ENCODE measurements at regions not wholly inside any gene's neighbourhood (a gene's known extent, or its start where the extent isn't known, plus 50 kb on each side); places are given as distances from the start of the nearest gene placed in this dataset.
"Not testable (repeated sequence)": the region's sequence is repeated elsewhere in the genome, so short reads cannot be mapped to it uniquely, and the experiment has no call there.

DNA sequence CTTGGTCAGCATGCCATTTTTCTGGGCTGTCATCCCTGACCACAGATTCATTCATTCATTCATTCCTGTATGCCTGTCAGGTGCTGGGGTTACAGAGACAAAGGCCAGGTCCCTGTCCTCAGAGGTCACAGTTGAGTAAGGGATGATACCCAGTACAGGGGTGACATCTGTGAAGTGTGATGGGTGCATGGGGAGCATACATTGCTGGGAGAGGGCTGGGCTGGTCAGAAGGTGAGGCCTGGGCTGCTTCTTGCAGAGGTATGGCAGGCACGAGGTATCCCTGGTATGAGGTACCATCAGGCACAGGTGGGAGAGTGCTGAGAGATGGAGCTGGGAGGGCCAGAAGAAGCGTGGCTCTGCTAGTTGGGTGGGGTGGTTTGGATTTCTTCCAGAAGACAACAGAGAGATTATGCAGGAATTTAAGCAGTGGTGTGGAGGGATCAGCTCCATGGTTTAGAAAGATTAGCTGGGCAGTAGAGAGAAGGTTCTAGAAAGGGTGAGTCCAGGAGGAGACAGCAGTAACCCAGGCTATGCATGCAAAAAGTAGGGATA, 181.9 kb upstream of the HAAO start:
- DNase-seq (ENCODE audit: low read depth in 2 of 2) = no peak

DNA sequence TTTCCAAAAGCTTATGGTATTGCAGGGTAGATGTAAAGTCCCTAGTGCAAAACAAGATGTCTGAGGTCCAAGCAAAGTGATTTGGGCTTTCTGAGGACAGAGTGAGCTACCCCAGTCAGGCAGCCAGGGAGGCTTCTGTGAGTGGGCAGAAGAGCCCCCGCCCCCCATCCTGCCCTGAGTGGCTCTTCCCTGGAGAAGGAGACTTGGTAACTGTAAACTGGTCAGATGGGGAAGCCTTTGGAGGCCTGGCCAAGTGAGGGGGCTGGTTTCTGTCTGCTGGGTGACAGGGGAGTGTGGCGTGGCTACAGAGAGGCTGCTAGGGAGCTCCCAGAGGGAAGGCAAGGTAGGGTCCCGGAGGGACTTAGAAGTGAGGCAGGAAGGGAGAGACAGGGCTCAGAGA, 181.3 kb upstream of the HAAO start:
- DNase-seq (ENCODE audit: low read depth in 2 of 2) = no peak

DNA sequence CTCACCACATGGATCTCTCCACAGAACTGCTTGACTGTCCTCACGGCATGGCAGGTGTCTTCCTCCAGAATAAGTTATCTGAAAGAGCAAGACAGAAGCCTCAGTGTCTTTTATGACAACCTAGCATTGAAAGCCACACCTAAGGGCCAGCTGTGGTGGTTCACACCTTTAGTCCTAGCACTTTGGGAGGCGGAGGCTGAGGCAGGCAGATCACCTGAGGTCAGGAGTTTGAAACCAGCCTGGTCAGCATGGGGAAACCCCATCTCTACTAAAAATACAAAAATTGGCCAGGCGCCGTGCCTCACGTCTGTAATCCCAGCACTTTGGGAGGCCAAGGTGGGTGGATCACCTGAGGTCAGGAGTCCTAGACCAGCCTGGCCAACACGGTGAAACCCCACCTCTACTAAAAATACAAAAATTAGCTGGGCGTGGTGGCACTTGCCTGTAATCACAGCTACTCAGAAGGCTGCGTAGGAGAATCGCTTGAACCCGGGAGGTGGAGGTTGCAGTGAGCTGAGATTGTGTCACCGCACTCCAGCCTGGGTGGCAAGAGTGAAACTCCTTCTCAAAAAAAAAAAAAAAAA, 180.6 kb upstream of the HAAO start:
- DNase-seq (ENCODE audit: low read depth in 2 of 2) = not testable (repeated sequence)

DNA sequence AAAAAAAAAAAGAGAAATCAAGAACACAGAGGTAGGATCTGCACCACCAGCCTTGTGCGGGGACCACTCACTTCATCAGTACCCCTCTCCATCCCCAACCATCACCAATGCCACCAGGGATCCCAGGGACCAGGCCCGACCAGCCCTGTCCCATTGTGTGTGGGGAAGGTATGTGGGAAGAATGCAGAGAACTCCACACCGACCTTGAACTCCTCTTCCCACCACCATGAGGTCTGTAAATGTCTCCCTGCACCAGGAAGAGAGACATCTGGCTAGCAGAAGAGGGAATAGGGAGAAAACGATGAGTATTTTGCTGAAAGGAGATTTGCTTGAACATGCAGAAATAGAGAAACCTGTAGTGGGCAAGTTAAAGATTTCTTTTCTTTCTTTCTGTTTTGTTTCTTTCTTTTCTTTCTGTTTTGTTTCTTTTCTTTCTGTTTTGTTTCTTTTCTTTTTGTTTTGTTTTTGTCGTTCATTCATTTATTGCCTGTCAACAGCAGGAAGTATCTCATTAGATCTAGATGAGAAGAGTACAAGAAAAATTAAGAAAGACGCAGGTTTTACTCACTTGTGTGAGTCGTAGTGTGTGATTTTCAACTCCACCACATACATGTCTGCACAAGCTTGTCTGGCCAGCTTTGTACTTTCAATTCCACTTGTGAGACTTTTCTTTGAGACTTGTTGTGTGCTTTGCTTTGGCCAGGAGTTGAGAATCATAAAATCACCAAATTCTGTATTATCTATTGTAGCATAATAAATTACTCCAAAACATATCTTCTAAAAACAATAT, 179.8 kb upstream of the HAAO start:
- no peak for DNase-seq (ENCODE audit: low read depth in 2 of 2)

DNA sequence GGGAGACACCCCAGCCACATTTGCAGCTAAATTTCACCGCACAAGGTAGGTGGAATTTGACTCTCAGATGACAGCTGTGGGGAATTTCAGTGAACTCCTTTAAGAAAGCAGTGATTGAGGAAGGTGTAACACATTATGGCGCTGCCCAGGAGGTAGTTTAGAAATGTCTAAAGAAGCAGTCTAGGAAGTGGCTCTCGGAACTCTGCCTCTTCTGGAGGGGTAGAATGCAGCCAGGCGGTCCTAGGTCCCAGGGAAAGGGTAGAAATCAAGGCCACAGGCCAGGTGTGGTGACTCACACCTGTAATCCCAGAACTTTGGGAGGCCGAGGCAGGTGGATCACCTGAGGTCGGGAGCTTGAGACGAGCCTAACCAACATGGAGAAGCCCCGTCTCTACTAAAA, 179.0 kb upstream of the HAAO start:
- no peak for DNase-seq (ENCODE audit: low read depth in 2 of 2)

DNA sequence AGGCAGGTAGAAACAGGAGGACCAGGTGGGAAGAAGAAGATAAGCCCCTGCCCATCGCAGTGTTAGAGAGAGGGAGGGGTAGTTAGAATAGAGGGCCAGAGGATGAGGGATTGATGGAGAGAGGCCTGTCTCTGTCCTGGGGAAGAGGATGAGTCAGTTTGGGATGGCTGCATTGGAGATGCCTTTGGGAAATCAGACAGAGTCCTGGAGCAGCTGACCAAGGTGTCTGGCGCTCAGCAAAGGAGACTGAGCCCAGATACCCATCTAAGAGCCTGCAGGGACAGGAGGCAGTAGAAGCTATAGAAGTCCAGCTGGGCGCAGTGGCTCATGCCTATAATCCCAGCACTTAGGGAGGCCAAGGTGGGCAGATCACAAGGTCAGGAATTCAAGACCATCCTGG, 177.8 kb upstream of the HAAO start:
- no peak for DNase-seq (ENCODE audit: low read depth in 2 of 2)

DNA sequence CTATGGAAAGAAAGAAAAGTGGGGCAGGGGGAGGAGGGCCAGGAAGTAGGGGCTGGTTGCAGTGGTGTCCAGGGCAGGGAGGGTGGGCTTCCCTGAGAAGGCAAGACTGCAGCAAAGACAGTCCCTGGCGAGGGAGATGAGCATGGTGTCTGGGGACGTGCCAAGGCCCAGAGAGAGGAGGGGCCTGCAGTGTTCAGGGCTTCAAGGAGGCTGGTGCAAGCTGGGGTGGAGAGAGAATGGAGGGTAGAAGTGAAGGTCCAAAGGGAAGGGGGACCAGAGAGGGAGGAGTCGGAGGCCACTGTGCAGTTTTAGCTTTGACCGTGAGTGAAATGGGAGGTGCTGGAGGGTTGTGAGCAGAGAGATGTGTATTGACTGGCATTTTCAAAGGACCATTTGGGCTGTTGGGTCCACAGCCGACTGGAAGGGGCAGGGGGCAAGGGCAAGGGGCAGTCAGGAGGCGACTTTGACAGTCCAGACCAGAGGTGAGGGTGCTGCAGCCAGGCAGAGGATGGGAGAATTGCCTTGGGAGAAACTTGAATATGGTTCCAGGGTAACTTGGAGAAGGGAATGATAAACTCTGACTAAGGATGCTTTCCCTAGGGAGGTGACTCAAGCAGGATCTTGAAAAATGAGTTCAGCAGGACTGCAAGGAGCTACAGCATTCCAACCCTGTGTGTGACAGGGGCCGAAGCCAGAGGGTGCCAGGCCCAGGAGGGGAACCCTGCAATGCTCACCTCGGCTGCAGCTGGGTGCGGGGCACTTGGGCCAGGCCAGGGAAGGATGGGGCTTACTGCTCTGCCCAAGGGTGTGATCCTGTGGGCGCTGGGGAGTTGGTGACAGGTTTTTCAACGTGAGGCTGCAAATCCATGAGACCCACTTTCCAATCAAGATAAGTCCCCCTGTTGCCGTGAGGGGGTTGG, 177.1 kb upstream of the HAAO start:
- DNase-seq (ENCODE audit: low read depth in 2 of 2) = no peak

DNA sequence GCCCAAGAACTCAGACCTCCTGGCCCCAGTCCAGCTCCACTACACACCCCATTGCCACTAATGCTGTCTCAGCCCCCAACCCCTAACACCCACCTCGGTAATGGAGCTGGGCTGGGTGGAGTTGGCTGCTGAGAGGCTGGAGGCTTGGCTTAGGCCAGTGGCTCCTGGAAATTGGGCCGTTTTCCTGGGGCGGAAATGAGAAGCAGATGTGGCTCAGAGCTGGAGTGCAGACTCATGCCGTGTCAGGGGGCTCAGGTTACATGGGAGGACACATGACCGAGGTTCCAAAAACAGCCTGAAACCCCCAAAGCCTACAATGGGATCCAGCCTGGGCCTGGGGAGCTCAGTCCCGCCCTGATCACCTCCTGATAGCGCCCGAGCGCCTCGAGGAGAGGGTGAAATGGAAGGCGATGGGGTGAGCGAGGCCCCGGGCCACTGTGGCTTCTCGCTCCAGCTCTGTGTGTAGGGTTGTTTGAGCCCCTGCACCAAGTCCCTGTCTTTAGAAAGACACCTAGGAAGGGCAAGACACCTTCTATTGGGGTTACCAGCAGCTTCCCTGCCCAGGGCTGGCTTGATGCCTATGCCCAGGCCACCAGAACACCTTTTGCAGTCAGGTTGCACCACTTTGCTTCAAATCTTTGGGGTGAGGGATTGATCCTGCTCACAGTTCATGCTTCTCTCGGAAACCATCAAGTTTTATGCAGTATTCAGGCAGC, 175.7 kb upstream of the HAAO start:
- DNase-seq (ENCODE audit: low read depth in 2 of 2) = no peak

DNA sequence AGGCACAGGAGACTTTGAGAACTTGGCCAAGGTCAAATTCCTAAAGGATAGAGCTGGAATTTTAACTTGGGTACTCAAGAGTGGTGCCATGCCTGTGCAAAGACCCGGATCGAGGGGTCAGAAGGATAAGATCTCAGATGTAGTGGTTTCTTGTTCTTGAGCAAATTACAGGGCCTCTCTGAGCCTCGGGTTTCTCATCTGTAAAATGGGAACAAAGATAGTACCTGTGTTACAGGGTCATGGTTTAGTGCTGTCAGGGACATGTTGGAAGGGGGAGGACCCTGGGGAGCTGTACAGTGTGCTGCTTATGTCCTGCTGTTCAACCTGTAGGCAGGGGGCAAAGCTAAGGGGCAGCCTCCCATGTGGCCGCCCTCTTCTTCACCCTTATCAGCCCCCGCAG, 173.5 kb upstream of the HAAO start:
- DNase-seq (ENCODE audit: low read depth in 2 of 2) = no peak

DNA sequence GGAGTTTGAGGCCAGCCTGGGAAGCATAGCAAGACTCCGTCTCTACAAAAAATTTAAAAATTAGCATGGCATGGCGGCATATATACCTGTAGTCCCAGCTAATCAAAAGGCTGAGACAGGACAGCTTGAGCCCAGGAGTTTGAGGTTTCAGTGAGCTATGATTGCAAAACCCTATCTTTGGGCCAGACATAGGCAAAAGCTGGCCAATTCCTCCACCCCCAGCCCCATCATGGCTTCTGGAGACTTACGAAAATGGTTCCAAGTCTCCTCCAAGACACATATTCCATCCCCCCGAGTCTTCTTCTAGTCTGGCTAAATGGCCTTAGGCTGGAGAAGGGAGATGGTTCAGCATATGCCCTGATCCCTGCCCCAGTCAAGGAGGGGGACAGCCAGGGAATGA, 172.8 kb upstream of the HAAO start:
- no peak for DNase-seq (ENCODE audit: low read depth in 2 of 2)

DNA sequence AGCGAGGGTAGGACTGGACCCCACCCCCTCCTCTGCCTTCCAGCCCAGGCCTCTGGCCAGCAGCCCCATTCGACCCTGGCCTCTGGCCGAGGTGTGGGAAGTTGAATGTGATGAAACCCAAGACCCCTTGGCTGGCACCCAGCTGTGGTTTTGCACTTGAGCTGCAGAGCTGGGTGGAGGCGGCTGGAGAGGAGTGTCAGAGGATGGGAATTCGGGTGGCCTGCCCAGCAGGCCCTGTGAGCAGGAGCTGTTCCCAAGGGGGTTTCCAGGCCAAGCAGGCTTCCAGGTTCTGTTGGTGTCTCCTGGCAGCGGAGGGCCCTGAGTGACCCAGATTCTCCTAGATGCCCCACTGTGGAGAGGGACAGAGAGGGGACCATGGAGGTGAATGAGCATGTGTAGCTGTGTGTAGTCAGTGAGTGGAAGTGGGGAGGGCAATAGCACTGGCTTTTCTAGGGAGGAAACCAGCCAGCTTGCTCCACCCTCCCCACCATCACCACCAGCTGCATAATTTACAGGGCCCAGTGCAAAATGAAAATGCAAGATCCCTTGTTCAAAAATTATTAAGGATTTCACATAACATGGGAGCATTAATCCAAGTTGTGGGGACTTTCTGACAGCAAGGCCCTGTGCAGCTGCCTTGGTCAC, 172.2 kb upstream of the HAAO start:
- no peak for DNase-seq (ENCODE audit: low read depth in 2 of 2)

DNA sequence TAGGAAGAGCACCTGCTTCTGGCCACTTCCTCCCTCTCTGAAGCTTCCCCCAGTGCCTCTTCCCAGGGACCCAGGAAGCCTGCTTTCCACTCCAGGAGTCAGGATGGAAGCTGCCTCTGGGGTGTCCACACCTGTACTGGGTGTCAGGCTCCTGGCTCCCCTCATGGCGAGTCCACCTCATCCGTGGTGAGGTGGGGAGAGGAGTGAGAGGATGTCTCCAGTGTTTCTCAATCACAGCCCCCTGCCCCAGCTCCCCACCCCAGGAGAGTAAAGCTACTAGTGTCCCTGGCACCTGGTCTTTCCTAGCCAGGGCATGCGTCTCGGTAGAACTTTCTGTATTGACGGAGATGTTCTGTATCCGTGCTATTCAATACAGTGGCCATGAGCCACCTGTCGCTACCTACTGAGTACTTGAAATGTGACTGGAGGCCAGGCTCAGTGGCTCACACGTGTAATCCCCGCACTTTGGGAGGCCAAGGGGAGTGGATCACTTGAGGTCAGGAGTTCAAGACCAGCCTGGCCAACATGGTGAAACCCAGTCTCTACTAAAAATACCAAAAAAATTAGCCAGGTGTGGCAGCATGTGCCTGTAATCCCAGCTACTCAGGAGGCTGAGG, 171.2 kb upstream of the HAAO start:
- no peak for DNase-seq (ENCODE audit: low read depth in 2 of 2)

DNA sequence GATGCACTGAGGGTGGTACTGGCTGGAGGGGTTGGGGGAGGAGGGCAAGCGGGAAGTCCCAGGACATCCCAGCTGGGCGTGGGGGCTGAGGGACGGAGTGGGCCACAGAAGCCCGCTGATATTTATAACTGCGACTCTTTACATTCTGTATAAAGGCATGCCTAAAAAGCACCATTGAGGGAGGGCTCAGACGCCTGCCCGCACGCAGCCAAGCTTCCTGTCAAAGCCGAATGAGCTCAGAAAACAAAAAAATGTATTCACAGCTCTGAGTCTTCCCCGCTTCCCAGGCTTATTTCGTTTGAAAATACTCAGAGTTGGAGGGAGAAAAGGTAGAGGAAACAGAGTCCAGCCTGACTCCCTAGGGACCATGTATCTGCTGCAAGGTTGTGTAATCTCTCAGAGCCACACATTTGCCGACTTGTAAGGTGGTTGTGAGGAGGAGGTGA, 170.1 kb upstream of the HAAO start:
- no peak for DNase-seq (ENCODE audit: low read depth in 2 of 2)

DNA sequence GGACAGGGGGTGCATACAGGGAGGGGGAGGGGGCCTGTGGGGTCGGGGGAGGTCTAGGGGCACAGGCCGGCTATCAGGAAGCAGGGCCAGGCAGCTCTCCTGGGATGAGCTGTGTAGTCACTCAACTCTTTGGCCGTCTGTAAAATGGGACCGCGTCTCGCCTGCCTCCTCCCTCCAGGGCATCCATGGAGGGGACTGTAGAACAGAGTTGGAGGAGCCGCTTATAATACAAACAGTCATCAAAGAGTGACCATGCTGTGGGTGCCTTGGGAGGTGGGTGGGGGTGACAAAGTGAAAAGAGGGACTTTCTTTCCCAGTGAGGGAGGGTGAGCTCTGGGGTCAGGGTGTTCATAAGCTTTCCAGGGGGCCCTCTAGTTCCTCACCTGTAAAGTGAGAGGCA, 169.6 kb upstream of the HAAO start:
- no peak for DNase-seq (ENCODE audit: low read depth in 2 of 2)

DNA sequence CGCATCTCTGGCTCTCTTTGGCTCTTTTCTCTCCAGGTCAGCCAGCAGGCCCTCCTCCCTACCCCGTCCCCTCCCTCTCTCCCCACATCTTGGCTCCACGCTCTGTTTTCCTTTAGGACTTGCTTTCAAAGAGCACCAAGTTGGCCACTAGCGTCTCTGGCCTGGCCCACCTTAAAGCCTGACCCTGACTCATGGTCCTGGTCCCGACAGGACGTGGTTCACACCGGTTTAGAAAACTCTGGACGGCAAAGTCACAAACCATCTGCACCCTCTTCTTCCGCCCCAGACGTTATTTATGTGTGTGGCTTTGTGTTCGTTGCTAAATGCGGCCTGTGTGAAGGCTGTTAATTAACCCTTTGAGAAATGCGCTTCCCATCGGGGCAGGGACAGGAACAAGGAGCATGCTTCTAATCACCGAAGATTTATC, 169.0 kb upstream of the HAAO start:
- no peak for DNase-seq (ENCODE audit: low read depth in 2 of 2)

DNA sequence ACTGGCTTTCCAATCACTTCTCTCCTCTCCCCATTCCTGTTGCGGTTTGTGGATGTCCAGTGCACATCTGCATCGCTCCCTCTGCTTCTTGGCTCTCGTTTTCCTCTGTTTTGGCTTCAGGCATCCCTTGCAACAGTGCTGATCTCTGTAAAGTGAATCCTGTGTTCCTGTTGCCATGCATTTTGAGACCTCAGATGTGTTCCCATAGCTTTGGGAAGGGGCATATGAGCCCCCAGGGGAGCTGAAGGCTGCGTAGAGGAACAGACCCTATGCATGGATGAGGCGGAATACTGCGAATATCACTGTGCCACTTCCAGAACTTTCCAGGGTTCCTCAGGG, 168.4 kb upstream of the HAAO start:
- no peak for DNase-seq (ENCODE audit: low read depth in 2 of 2)

DNA sequence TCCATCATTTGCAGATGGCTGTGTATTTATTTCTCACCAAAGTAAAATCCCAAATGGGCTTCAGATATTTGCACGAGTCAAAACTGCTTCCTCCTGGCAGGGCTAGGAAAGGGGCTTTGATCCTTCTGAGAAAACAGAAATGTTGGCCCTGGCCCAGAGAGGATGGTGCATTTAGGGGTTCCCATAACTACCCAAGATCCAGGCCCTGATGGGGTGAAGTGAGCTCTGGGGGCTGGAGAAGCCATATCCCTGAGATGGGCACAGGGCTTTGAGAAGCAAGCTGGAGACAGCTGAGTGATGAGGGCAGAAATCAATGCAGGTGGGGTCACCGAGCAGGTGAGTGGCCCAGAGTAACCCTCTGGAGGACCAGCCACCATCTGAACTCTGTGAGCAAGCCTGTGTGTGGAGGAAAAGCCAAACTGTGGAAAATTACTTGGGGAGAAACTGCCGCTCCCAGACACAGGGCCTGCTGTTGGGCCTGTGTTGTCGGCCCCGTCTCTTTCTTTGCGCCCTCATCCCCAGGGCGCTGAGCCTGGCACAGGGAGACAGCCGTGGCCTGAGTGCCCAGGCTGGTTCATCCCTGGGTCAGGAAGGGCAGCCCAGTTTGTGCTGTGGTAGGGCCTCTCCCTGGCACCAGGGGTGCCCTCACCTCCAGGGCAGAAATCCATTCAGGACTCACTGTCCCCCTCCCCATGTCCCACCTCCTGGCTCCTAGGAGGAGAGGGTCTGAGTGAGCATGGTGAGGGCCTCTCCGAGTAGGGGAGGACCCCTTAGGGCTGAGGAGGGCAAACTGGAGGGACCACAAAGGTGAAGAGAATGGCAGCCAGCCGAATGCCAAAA, 167.8 kb upstream of the HAAO start:
- DNase-seq (ENCODE audit: low read depth in 2 of 2) = no peak

DNA sequence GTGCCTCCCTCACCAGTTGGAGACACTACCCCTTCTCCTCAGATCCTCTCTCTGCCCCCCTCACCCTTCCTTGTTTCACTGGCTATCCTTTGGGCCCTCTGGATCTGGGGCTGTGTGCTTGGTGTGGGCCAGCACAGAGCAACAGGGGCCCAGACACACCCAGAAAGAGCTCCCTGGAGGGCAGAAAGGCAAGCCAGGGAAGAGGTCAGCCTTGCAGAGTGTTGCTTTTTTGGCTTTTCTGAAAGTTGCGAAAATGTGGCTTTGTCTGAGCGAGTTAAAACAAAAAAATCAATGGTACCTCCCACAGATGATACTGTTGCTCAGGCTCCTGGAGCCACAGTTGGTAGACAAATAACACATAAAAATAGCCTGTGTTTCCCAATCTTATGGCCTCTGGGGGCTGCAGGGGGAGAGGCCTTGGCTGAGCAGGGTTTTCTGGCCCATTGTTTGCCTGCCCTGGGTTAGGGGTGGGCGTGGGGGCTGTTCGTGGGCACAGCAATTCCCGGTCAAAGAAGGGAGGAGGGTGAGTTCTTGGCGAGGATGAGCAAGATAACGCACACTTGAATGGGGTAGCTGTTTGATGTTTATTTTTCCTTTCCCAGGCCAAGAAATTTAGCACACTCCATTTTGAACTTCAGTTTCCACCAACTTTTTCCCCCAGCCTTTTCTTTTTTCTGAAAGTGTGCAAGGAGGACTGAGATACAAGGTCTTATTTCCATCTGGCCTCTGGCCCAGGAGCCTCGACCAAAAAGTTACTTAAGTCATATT, 167.0 kb upstream of the HAAO start:
- no peak for DNase-seq (ENCODE audit: low read depth in 2 of 2)

DNA sequence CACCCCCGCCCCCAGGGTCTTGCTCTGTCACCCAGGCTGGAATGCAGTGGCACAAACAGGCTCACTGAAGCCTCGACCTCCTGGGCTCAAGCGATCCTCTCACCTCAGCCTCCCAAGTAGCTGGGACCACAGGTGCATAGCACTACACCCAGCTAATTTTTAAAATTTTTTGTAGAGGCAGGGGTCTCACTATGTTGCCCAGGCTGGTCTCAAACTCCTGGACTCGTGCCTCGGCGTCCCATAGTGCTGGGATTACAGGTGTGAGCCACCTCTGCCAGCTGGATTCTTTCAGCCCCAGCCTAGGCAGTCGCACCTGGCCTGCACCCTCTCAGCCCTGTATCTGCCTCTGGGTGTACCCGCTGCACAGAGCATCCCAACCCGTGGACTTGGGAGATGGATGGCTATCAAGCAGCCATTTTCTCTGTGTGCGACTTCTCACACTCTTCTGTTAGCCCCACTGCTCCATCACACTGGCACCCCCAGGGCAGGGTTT, 166.4 kb upstream of the HAAO start:
- no peak for DNase-seq (ENCODE audit: low read depth in 2 of 2)

Data from stimulated activated CD8-positive, alpha-beta memory T cell treated with anti-CD3 and anti-CD28 coated beads, Interleukin-2, amount 100 ng/mL, for 48 hours (primary cell).